ENCODE measurements at regions not wholly inside any gene's neighbourhood (a gene's known extent, or its start where the extent isn't known, plus 50 kb on each side); places are given as distances from the start of the nearest gene placed in this dataset.
"Not testable (repeated sequence)": the region's sequence is repeated elsewhere in the genome, so short reads cannot be mapped to it uniquely, and the experiment has no call there.

GRCh38 chr1:81178431-81179093 is 622.2 kb upstream of the ADGRL2 start:
- TF ChIP-seq POLR2A, CTCF, EP300, POLR2AphosphoS5 (IDR thresholded peaks at IDR 0.05): not testable (repeated sequence)

Data from sigmoid colon (tissue), 4 donors.